Stimulated activated naive B cell treated with anti-CD40 and anti-IgM and Interleukin-4, amounts not matched to agents 10 μg/mL and 1 μg/mL and 100 μg/mL, for 72 hours (primary cell): ENCODE measurements at regions not wholly inside any gene's neighbourhood (a gene's known extent, or its start where the extent isn't known, plus 50 kb on each side); places are given as distances from the start of the nearest gene placed in this dataset.

Experiments
- ATAC-seq, 2 donors: fragments of 150-1000 bp; cut with Tn5 transposase; replicated peaks; 2 replicates each; pipeline ENCODE4 v1.10.0; 2021; ENCODE audit warnings: moderate library complexity in 1 of 2
- DNase-seq: peaks from one replicate; pipeline ENCODE4 v3.0.0; 2021
- H3K27ac Mint-ChIP-seq: one replicate; pipeline ENCODE4 v1.8.0; 2022; ENCODE audit warnings: mild to moderate bottlenecking, mixed read lengths
- H3K27me3 Mint-ChIP-seq, 2 donors: one replicate each; pipeline ENCODE4 v1.8.0; 2022; ENCODE audit warnings: mixed read lengths in 2 of 2
- H3K36me3 Mint-ChIP-seq, 2 donors: one replicate each; pipeline ENCODE4 v1.8.0; 2022; ENCODE audit warnings: mixed read lengths in 2 of 2, mild to moderate bottlenecking in 1 of 2
- H3K4me1 Mint-ChIP-seq, 2 donors: one replicate each; pipeline ENCODE4 v1.8.0; 2022; ENCODE audit warnings: mixed read lengths in 2 of 2, mild to moderate bottlenecking in 1 of 2
- H3K4me3 Mint-ChIP-seq, 2 donors: one replicate each; pipeline ENCODE4 v1.8.0; 2022; ENCODE audit warnings: mild to moderate bottlenecking in 2 of 2, mixed read lengths in 2 of 2, moderate library complexity in 1 of 2
- H3K9me3 Mint-ChIP-seq, 2 donors: one replicate each; pipeline ENCODE4 v1.8.0; 2022; ENCODE audit warnings: mixed read lengths in 2 of 2, mild to moderate bottlenecking in 1 of 2

DNA sequence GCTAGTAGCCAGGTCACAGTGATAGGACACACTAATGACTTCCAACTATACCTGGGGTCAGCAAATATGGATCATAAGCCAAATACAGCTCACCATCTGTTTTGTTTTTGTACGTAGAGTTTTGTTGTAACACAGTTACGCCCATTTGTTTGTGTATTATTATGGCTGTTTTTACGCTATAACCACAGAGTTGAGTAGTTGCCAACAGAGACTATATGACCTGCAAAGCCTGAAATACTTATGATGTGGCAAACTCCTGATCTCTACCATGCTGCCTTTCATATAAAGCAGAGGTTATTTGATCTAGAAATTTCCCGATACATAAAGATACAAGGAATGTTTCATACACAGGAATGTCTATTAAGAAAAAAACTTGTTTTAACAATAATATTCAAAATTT, 152.2 kb downstream of the HNMT start:
- DNase-seq (no peak), ATAC-seq (no peak)
- Mint-ChIP-seq H3K27ac (no peak overlapping the region), H3K4me1 (no peaks in the 10 kb centered on the region), H3K36me3 (no peaks in the 10 kb centered on the region), H3K9me3 (no peaks in the 10 kb centered on the region), H3K27me3 (no peaks in the 10 kb centered on the region), H3K4me3 (no peak overlapping the region)

DNA sequence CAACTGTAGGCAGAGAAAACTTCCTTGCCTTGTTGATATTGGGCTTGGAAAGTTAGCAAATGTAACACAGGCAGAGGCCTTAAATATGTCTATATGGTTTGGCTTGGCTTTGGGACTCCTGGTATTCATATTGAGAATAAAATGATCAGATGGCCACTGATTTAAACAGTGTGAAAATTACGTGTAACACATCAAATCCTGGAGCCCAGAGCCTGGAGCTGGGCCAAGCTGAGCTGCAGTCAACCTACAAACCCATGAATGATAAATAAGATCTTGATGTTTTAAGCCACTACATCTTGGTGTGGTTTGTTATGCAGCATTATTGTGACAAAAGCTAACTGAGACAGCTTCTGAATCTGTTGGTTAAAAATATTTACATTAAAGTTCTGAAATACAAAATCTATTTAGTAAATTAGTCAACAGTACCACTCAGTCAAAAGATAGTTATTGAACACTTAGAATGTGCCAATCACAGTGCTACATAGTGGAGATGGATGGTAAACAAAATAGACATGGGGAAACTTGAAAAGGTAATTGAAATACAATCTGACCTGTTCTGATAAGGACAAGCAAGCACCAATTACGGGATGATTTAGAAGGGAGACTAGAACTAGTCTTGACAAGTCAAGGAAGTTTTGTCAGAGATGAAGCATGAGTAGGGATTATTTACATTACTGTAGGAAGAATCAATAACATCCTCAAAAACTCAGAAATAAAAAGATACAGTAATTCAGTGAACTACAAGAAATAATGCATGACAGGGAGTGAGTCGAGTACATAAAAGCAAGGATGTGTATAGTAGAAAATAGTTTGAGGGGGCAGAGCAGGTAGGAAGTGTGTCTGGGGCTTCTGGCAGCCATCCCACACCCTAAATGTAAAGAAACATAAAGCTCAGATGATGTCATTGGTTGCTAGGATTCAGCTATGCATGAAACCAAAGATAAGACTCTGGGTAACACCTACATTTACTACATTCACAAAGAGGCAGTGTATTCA, 157.7 kb downstream of the HNMT start:
- DNase-seq (no peak), ATAC-seq (no peak)
- Mint-ChIP-seq H3K27ac (no peak overlapping the region), H3K4me3 (no peak overlapping the region), H3K27me3 (no peaks in the 10 kb centered on the region), H3K4me1 (no peaks in the 10 kb centered on the region), H3K36me3 (no peaks in the 10 kb centered on the region), H3K9me3 (no peaks in the 10 kb centered on the region)

DNA sequence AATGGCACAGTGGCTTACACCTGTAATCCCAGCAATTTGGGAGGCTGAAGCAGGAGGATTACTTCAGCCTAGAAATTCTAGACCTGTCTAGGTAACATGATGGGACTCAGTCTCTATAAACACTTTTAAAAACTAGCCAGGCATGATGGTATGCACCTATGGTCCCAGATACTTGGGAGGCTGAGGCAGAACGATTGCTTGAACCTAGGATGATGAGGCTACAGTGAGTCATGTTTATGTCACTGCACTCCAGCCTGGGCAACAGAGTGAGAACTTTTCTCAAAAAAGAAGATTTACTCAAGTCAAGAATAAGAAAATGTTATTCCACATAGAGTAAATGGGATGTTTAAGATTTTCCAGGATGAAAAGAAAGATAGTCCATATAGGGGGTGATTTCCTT, 158.6 kb downstream of the HNMT start:
- H3K27ac Mint-ChIP-seq: no peak overlapping the region
- H3K27me3 Mint-ChIP-seq: no peaks in the 10 kb centered on the region
- H3K36me3 Mint-ChIP-seq: no peaks in the 10 kb centered on the region
- H3K9me3 Mint-ChIP-seq: no peaks in the 10 kb centered on the region
- H3K4me3 Mint-ChIP-seq: no peak overlapping the region
- ATAC-seq (no peak), DNase-seq (no peak)
- H3K4me1 Mint-ChIP-seq: no peaks in the 10 kb centered on the region

DNA sequence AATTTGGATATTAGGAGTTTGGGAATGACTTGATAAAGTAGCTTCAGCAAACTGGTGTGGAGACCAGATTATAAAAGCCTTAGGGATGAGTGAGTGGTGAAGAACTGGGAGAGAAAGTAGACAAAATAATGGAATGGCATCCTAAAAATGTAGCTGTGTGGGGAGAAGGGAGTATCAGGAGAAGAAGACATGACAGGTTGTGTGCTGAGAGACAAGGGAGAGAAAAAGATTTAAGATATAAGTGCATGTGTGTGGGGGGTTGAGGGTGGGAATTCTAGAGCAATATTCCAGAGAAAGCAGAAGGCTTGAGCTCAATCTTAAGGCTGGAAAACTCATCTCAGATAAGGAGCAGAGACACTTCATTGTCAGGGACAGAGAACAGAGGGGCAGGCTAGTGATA, 159.5 kb downstream of the HNMT start:
- ATAC-seq (no peak), DNase-seq (no peak)
- no peaks in the 10 kb centered on the region for H3K27me3 Mint-ChIP-seq
- H3K27ac Mint-ChIP-seq: no peak overlapping the region
- no peak overlapping the region for H3K4me3 Mint-ChIP-seq
- H3K4me1 Mint-ChIP-seq: no peaks in the 10 kb centered on the region
- no peaks in the 10 kb centered on the region for H3K9me3 Mint-ChIP-seq
- no peaks in the 10 kb centered on the region for H3K36me3 Mint-ChIP-seq

DNA sequence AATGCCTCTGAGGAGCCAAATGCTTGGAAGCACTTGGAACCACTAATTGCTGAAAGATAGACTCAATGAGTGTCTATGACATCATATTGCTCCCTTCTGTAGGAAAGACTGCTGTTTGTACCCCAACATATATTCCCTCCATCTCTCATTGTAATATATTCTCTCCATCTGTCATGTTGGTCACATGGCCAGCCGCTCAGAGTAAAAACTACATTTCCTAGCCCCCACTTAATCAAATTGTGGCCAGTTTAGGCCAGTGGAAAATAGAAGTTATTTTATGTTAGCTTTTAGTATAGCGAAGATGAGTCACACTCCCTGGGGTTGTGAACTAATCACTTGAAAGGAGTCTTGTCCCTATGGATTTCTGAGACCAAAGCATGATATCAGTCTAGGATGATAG, 160.2 kb downstream of the HNMT start:
- ATAC-seq: no peak
- no peaks in the 10 kb centered on the region for H3K36me3 Mint-ChIP-seq

DNA sequence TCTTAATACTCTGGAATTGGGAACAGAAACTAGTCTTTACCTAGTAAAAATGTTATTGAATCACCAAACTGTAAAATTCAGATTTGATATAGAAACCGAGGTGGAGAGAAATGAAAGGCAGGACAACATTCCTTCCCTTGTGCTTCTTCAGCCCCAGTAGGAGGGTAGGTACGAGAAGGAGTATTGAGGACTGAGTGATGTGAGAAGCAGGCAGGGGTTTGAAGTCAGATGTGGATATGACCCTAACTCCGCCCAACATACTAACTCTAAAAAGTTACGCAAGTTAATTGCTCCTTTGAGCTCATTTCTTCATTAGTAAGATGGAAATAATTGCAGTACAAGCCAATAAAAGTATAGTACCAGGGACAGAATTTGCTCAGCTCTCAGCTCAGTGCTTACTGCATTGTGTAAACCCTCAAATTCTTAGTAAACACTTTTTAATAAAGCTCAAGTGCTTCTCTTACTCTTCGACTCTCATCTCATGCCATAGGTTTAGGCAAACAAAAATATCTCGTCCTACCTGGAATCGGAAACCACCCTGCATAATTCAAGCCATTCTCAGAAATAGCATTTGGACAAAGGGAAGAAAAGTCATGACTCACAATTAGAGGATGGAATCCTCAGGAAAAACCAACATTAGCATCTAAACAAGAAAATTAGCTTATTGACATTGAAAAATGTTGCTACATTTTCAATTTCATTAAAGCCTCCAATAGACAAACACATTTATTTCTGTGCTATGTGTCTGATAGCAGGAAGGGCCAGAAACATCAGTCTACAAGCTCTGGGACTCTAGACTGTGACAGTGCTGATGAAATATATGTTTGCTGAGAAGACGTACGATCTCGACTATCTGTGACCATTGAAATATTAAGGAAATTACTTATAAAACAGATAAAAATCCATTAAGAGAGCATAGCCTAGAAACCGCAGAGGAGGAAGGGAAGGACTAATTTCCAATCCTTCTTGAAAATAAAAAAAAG, 161.3 kb downstream of the HNMT start:
- Mint-ChIP-seq H3K27me3 (no peaks in the 10 kb centered on the region), H3K4me1 (no peaks in the 10 kb centered on the region), H3K4me3 (no peak overlapping the region), H3K9me3 (no peaks in the 10 kb centered on the region), H3K27ac (no peak overlapping the region), H3K36me3 (no peaks in the 10 kb centered on the region)
- DNase-seq (no peak), ATAC-seq (no peak)

More for the DNA sequence above, 160.2 kb downstream of the HNMT start:
- Mint-ChIP-seq H3K4me3 (no peak overlapping the region), H3K27me3 (no peaks in the 10 kb centered on the region), H3K9me3 (no peaks in the 10 kb centered on the region), H3K4me1 (no peaks in the 10 kb centered on the region), H3K27ac (no peak overlapping the region)
- no peak for DNase-seq

DNA sequence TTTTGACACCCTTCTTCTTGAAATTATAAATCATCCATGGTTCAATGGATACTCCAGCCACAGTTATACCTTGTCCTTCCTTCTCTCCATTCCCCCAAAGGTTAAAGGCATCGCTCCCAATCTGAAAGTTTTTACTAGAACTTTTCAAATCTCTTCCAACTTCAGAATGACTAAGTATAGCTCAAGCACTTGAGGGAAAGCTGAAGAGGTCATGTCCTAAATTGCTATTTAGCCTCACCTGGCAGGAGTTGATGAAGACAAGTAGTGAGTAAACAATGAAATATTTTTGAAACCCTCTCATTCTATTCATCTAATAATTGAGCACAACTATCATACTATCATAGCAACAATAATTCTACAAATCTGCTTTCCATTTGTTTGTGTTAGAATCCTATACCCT, 167.8 kb downstream of the HNMT start:
- no peaks in the 10 kb centered on the region for H3K4me1 Mint-ChIP-seq
- no peaks in the 10 kb centered on the region for H3K36me3 Mint-ChIP-seq
- ATAC-seq: no peak

DNA sequence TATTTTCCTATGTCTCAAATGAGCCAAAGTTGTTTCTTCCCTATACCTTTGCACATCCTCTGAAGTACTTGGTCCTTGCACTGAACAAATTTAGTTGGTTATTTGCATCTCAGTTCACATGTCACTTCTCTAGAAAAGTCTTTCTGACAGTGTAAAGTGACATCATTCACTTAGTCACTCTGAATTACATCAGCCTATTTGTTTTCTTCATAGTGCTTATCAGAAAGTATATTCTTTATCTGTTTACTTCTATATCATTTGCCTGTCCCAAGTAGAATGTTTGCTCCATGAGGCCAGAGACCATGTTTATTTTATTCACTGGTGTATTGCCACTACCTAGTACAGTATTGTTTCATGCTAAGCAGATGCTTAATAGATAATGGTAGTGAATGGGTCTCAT, 173.7 kb downstream of the HNMT start:
- Mint-ChIP-seq H3K27ac (no peak overlapping the region), H3K9me3 (no peaks in the 10 kb centered on the region), H3K4me3 (no peak overlapping the region), H3K4me1 (no peaks in the 10 kb centered on the region), H3K27me3 (no peaks in the 10 kb centered on the region), H3K36me3 (no peaks in the 10 kb centered on the region)
- ATAC-seq (no peak), DNase-seq (no peak)

More for the DNA sequence above, 167.8 kb downstream of the HNMT start:
- Mint-ChIP-seq H3K27me3 (no peaks in the 10 kb centered on the region), H3K9me3 (no peaks in the 10 kb centered on the region), H3K4me3 (no peak overlapping the region), H3K27ac (no peak overlapping the region)
- no peak for DNase-seq

DNA sequence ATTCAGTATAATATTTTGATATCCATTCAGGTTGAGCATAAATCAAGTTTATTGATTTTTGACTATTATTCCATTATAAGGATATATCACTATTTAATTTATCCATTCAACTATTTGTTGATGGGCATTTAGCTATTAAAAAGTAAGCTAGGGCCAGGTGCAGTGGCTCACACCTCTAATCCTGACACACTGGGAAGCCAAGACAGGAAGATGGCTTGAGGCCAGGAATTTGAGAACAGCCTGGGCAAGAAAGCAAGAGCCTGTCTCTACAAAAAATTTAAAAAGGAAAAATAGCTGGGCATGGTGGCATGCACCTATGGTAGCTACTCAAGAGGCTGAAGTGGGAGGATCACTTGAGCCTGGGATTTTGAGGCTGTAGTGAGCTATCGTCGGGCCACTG, 183.5 kb downstream of the HNMT start:
- Mint-ChIP-seq H3K4me3 (no peak overlapping the region), H3K27ac (no peak overlapping the region), H3K27me3 (no peaks in the 10 kb centered on the region), H3K36me3 (peaks cover 0 to 6% of the 10 kb centered on the region in 2 donors), H3K9me3 (no peaks in the 10 kb centered on the region), H3K4me1 (peaks cover 0 to 1% of the 10 kb centered on the region in 2 donors)
- DNase-seq (no peak), ATAC-seq (no peak)

DNA sequence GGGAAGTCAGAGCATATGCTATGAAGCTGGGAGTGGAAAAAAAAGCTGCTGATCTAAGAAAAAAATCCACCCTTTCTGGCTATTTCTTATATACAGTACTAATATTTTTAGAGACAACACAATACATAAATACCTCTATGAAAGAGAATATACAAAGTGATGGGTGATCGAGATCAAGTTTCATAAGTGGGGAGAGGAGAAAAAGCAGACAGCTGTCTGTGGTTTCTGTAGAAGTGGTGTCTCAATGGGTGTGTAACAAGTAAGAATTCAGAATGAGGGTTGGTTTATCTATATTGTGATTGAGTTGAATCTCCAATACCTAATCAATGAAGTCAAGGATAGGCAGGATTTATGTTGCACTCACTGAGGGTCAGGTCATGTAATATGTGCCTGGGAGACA, 191.0 kb downstream of the HNMT start:
- Mint-ChIP-seq H3K27ac (no peak overlapping the region), H3K36me3 (peaks cover 0 to 6% of the 10 kb centered on the region in 2 donors), H3K4me1 (no peaks in the 10 kb centered on the region), H3K9me3 (no peaks in the 10 kb centered on the region), H3K4me3 (no peak overlapping the region), H3K27me3 (no peaks in the 10 kb centered on the region)
- DNase-seq: no peak
- no peak for ATAC-seq

DNA sequence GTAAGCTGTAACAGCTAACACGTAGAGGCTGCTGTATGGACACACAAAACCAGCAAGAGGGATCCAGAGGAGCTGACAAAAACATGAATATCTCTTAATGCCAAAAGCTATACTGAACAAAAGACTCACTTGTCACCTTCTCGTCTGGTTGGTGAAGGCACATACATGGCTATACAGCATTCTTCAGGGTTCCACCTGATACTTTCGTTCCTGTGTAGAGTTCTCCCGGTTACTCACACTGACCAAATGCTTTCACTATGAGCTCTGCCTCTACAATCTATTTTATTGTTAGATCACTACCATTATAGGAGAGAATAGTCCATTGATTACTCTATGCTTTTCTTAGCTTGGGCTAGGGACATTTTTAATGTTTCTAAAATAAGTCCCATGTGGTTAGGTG, 193.1 kb downstream of the HNMT start:
- Mint-ChIP-seq H3K36me3 (peaks cover 0 to 2% of the 10 kb centered on the region in 2 donors), H3K4me3 (no peak overlapping the region), H3K4me1 (no peaks in the 10 kb centered on the region), H3K27me3 (no peaks in the 10 kb centered on the region), H3K9me3 (no peaks in the 10 kb centered on the region), H3K27ac (no peak overlapping the region)
- ATAC-seq (no peak), DNase-seq (no peak)

DNA sequence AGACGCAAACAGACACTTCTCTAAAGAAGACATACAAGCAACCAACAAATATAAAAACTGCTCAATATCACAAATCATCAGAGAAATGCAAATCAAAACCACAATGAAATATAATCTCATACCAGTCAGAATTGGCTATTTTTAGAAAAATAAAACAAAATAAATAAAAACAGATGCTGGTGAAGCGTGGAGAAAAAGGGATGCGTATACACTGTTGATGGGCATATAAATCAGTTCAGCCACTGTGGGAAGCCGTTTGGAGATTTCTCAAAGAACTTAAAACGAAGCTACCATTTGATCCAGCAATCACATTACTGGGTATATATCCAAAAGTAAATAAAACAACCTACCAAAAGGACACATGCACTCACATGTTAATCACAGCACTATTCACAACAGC, 206.2 kb downstream of the HNMT start:
- no peak overlapping the region for H3K4me3 Mint-ChIP-seq

DNA sequence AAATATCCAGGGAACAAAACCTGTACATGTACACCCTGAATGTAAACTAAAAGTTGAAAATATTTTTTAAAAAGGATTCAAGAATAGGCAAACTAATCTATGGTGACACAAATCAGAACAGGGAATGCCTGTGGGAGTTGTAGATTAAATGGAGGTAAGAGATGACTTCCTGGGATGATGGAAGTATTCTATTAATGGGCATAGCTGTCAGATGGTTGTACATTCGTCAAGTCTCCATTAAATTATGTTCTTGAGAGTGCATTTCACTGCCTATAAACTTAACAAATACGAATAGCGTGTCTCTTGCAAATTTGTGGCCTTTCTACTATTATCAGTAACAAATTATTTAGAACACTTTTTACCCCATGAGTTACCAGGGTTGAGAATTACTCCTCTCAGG, 207.0 kb downstream of the HNMT start:
- H3K4me3 Mint-ChIP-seq: no peak overlapping the region
- H3K36me3 Mint-ChIP-seq: peaks cover 0 to 3% of the 10 kb centered on the region in 2 donors
- DNase-seq: no peak
- no peaks in the 10 kb centered on the region for H3K4me1 Mint-ChIP-seq
- ATAC-seq: no peak
- H3K9me3 Mint-ChIP-seq: peaks cover 4 to 8% of the 10 kb centered on the region in 2 donors
- no peaks in the 10 kb centered on the region for H3K27me3 Mint-ChIP-seq
- no peak overlapping the region for H3K27ac Mint-ChIP-seq

More for the DNA sequence above, 206.2 kb downstream of the HNMT start:
- DNase-seq (no peak), ATAC-seq (no peak)
- Mint-ChIP-seq H3K27ac (no peak overlapping the region), H3K27me3 (no peaks in the 10 kb centered on the region), H3K9me3 (peaks cover 6 to 8% of the 10 kb centered on the region in 2 donors), H3K36me3 (peaks cover 0 to 3% of the 10 kb centered on the region in 2 donors), H3K4me1 (no peaks in the 10 kb centered on the region)

DNA sequence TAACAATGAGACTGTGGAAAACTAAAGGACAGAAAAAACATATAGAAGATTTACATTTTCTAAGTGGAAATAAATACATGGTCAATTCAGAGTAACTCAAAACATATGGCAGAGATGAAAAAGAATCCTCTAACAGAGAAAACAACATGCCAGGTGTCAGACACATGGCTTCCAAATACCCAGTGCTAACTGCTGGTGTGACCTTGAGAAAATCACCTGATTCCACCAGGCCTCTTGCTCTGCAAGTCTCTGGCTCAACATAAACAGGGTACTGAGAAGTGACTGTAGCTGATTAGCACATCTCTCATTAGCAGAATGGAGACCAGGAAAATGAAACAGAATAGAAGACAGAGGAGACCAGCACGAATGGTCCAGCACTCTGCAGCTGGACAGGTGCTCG, 210.8 kb downstream of the HNMT start:
- H3K4me3 Mint-ChIP-seq: no peak overlapping the region
- no peaks in the 10 kb centered on the region for H3K4me1 Mint-ChIP-seq
- peaks cover 0 to 3% of the 10 kb centered on the region in 2 donors for H3K36me3 Mint-ChIP-seq
- ATAC-seq (no peak), DNase-seq (no peak)
- no peaks in the 10 kb centered on the region for H3K27me3 Mint-ChIP-seq
- H3K9me3 Mint-ChIP-seq: peaks cover 2 to 4% of the 10 kb centered on the region in 2 donors
- no peak overlapping the region for H3K27ac Mint-ChIP-seq
